SW 1271 (cell line): ENCODE measurements at regions not wholly inside any gene's neighbourhood (a gene's known extent, or its start where the extent isn't known, plus 50 kb on each side); places are given as distances from the start of the nearest gene placed in this dataset.
"Not testable (repeated sequence)": the region's sequence is repeated elsewhere in the genome, so short reads cannot be mapped to it uniquely, and the experiment has no call there.

ENCODE experiments used
- DNase-seq, 2 experiments: peaks; one replicate each; lab custom pipeline; 2025; lab: John Stamatoyannopoulos, UW

- no peak for DNase-seq
These were observed 566.0 kb downstream of the STK39 start for GRCh38 chr2:167681234-167682015.

DNA sequence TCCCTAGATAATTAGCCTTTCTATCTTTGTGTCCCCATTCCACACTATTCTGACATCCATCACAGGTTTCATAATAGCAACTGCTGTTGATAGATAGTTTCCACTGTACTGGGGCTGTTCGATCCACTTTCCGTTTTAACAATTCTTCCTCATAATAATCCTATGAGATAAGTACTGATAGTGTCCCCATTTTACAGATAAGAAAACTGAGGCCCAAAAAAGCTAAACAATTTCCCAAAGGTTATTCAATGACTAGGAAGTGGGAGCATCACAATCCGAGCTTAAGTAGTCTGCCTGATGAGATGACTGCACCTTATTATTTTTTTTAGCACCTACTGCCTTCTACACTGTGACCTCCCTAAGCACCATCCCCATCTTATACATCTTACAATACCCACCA, 569.2 kb downstream of the STK39 start:
- no peak for DNase-seq

DNA sequence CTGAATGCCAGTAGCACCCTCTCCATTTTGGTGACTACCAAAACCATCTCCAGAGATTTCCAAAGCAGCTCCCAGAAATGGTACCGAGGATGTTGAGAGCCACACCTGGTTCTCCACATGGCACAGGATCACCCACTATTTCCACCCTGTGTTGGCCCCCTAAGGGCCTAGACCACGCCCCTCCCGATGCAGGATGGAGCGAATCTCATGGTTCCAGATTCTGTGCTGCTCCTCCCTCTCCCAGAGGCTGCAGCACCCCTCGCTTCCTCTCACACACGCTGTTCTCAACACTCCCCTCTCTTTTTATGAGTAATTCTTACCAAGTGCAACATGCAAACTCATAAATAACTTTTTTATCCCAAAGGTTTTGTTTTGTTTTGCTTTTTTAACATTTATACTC, 571.5 kb downstream of the STK39 start:
- no peak for DNase-seq

- DNase-seq = no peak
These were observed 576.8 kb downstream of the STK39 start for GRCh38 chr2:167670588-167670987.

DNA sequence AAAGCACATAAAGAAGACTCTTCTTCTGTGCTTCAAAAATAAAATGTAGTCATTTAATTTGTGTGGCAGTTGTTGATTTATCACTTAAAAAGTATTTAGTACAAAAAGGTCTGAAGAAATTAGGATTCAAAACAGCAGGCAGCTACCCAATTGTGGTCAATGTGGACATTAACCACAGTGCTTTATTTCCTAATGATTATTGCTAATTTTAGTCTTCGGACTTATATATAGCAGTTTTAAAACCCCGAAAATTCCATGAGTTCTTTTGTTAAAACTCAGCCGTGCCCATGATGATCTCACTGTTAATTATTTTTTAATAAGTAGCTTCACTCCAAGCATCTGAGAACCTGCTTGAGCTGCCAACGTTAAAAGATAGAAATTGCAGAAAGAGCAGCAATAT, 594.3 kb downstream of the STK39 start:
- DNase-seq = no peak

DNA sequence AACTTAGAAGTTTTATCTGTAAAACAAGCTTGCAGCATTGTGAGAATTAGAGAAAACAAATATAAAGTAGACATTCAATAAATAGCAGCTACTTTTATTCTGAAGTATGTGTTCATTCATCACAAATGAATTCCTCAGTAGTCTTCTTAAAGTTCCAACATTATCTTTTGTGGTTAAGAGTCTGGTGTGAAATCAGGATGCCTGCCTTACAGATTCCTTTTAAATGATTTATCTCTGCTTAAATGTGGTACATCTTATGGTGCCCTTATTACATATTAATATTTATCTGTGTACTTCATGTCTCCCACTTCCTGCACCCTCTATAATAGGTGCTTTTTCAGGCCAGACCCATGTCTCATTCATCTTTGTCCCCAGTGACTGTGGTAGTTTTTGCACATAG, 595.0 kb downstream of the STK39 start:
- DNase-seq = no peak

DNA sequence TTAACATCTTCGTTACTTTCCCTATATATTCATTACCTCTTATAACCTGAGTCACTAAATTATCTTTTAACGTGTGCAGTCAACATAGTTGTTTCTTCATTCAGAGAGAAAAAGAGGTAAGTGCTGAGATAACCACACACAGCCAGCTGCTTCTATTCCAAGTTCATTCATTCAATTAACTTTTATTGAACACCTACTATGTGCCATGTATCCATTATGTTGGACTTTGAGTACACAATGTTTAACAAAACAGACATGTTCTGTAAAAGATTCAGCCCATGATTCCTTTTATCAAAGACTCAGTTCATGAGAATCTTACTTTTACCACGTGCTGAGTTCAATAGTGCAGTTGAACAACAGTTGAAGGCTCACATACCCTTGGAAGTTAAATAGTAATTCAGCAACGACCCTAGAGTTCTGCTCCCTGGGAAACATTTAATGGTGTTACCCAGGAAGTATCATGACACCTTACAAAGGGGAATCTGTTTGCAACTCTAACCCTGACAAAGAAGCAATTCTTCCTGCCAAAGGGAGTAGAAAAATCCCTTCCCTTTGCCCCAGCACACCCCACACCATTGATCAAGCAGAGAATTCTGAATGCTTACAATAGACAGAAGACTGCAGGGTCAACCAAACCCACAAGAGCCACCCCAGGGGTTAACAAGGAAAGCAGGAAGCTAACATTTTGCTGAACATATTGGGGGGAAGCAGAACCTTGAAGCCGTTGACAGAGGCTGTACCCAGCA, 595.8 kb downstream of the STK39 start:
- DNase-seq = no peak

- DNase-seq = no peak
These were observed 600.8 kb downstream of the STK39 start for GRCh38 chr2:167646557-167646956.

GRCh38 chr2:167640096-167640495, 607.3 kb downstream of the STK39 start:
- no peak for DNase-seq

DNA sequence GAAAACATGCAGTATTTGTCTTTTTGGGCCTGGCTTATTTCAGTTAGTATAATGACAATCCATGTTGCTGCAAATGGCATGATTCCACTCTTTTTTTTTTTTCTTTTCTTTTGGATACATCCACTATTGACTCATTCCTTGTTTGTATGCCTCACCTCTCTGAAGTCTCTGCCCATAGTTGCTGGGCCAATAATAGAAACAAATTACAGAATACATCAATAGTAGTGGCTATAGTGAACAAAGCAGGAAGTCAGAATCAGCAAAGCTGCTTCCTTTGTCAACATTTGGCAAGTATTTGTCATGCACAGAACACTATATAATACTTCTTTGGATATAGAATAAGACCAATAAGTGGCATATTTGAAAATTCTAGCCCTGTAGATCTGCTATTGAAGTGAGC, 609.7 kb downstream of the STK39 start:
- no peak for DNase-seq

DNA sequence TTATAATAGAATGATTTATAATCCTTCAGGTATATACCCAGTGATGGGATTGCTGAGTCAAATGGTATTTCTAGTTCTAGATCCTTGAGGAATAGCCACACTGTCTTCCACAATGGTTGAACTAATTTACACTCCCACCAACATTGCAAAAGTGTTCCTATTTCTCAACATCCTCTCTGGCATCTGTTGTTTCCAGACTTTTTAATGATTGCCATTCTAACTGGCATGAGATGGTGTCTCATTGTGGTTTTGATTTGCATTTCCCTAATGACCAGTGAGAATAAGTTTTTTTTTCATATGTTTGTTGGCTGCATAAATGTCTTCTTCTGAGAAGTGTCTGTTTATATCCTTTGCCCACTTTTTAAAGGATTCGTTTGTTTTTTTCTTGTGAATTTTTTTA, 615.1 kb downstream of the STK39 start:
- DNase-seq = not testable (repeated sequence)

GRCh38 chr2:167626961-167627360, 620.4 kb downstream of the STK39 start:
- no peak for DNase-seq

DNA sequence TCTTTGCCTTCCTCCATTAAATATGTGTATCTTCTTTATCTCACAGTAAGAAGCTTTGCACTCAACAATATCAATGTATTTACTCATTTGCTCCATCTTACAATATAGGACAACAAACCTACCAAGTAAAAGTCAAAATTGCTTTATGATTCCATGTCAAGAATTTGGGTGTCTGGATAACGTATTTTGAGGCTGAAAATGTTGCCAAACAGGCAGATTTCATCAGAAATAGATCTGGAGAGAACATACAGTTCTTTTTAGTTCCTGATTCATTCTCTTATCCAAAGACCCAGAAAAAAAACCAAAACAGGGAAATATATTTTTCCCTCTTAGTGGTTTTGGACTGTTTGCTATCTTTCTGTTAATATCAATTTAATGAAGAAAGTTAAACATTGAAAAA, 621.1 kb downstream of the STK39 start:
- DNase-seq = no peak

DNA sequence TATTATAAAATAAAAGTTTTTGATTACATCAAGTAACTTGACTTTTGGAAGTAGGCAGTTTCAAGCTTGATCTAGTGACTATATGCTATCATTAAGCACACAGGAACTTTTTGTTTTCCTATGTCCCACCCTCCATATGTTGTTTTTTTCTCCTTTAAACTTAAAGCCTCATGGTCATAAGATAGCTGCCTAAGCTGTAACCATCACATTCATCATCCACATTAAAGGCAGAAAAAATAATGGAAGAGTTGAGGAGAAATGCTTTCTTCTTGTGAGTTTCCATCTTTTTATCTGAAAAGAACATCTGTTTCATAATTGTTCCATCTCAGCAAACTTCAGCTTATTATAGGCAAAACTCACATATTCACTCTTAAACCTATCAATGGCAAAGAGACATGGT, 630.4 kb downstream of the STK39 start:
- no peak for DNase-seq

- DNase-seq = no peak
These were observed 633.9 kb downstream of the STK39 start for GRCh38 chr2:167613471-167613870.

GRCh38 chr2:167608487-167608886, 638.9 kb downstream of the STK39 start:
- DNase-seq = no peak

DNA sequence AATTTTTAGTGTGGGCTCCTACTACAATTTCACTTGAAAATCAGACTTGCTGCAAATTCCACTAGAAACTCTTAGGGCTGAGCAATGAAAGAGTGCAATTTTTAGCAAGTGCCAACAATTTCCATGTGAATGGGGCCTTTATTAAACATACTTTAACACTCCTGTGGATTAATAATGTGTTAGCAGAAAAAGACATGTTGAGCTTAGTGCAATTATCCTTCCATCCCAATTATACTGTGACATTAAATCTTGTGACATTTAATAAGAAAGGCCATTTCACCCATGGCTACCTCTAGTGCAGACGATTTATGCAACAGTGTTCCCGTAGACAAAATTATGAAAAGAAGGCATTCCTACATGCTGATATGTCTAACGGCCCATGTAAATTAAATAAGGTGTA, 639.7 kb downstream of the STK39 start:
- no peak for DNase-seq

GRCh38 chr2:167607211-167607610, 640.2 kb downstream of the STK39 start:
- no peak for DNase-seq

DNA sequence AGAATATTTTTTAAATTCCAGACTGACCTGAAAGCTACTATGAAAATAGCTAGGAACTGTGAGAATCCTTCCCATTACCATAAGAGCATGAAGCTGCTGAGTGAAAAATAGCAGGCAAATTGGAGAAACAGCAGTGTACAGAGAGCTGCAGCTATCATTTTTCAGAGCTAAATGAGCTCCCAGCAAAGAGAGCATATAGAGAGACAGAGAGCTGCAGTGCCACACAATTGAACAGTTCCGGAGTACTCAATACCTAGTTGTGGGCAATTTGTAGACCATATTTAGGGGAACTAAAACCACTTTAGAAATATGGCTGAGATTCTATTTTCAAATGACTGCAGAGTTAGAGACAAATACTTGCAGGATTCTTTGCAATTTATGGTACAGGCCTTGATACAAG, 645.3 kb downstream of the STK39 start:
- no peak for DNase-seq

GRCh38 chr2:167599219-167599618, 648.2 kb downstream of the STK39 start:
- DNase-seq = no peak

- no peak for DNase-seq
These were observed 651.4 kb downstream of the STK39 start for GRCh38 chr2:167595839-167596471.

DNA sequence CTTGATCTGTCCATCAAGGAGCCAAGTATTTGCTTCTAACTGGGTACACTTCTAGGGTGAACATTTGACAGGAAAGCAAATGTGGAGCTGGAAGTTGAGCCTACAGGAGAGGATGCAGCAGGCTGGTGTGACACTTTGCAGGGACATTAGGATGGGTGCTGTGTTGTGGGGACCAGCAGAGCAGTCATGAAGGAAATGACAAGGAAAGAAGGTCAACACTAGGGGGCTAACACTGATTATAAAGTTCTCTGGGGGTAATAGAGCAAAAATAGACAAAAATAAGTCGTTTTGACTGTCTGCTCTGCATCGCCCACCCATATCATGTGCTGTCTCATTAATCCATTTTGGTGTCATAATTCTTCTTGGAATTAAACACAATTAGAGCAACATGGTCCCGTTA, 652.4 kb downstream of the STK39 start:
- DNase-seq = no peak

GRCh38 chr2:167592441-167592840, 655.0 kb downstream of the STK39 start:
- no peak for DNase-seq
